ENCODE measurements at regions not wholly inside any gene's neighbourhood (a gene's known extent, or its start where the extent isn't known, plus 50 kb on each side); places are given as distances from the start of the nearest gene placed in this dataset.

- TF ChIP-seq CTCF (IDR thresholded peaks at IDR 0.05) (no peak), POLR2A (IDR thresholded peaks at IDR 0.05) (no peak)
These were observed 151.2 kb downstream of the TANC2 start for GRCh38 chr17:63116967-63117830.
